ENCODE measurements at regions not wholly inside any gene's neighbourhood (a gene's known extent, or its start where the extent isn't known, plus 50 kb on each side); places are given as distances from the start of the nearest gene placed in this dataset.

- Histone ChIP-seq H3K36me3 (no peaks in the 10 kb centered on the region), H3K27ac (no peak overlapping the region), H3K27me3 (no peaks in the 10 kb centered on the region), H3K4me1 (peaks cover 0 to 7% (median 0%) of the 10 kb centered on the region in 9 donors), H3K4me3 (no peak overlapping the region), H3K9me3 (peaks cover 0 to 12% (median 0%) of the 10 kb centered on the region in 11 donors)
- no peak for TF ChIP-seq CTCF (IDR thresholded peaks at IDR 0.05)
- DNase-seq (no peak), ATAC-seq (no peak)
- intact Hi-C loops (cut with DNase I) = no loop called here
Observed at GRCh38 chr1:113320272-113320671, 70.0 kb upstream of the MAGI3 start.

- no peaks in the 10 kb centered on the region for H3K27me3 ChIP-seq
- H3K4me1 ChIP-seq = peaks cover 0 to 7% (median 0%) of the 10 kb centered on the region in 9 donors
- no peak for DNase-seq
- no peak overlapping the region for H3K4me3 ChIP-seq
- H3K36me3 ChIP-seq = no peaks in the 10 kb centered on the region
- peaks cover 0 to 12% (median 0%) of the 10 kb centered on the region in 11 donors for H3K9me3 ChIP-seq
- no peak for TF ChIP-seq CTCF (IDR thresholded peaks at IDR 0.05)
- intact Hi-C loops (cut with DNase I) = no loop called here
- no peak for ATAC-seq
- WGBS, 2 donors = 35 to 41% methylated on average over 3 of the region's 3 CpGs
- no peak overlapping the region for H3K27ac ChIP-seq
Observed at GRCh38 chr1:113320972-113321680, 69.2 kb upstream of the MAGI3 start.

- peaks cover 0 to 7% (median 0%) of the 10 kb centered on the region in 9 donors for H3K4me1 ChIP-seq
- no peaks in the 10 kb centered on the region for H3K36me3 ChIP-seq
- ATAC-seq = no peak
- no peaks in the 10 kb centered on the region for H3K27me3 ChIP-seq
- intact Hi-C loops (cut with DNase I) = no loop called here
- no peak overlapping the region for H3K4me3 ChIP-seq
- TF ChIP-seq CTCF (IDR thresholded peaks at IDR 0.05) = no peak
- H3K27ac ChIP-seq = no peak overlapping the region
- H3K9me3 ChIP-seq = peaks cover 0 to 12% (median 0%) of the 10 kb centered on the region in 11 donors
- 83 to 85% methylated on average over 3 of the region's 3 CpGs for WGBS, 2 donors
- no peak for DNase-seq
Observed at GRCh38 chr1:113321771-113322387, 68.4 kb upstream of the MAGI3 start.

- H3K36me3 ChIP-seq = no peaks in the 10 kb centered on the region
- H3K9me3 ChIP-seq = peaks cover 0 to 9% (median 0%) of the 10 kb centered on the region in 11 donors
- no peak for TF ChIP-seq CTCF (IDR thresholded peaks at IDR 0.05)
- ATAC-seq (no peak), DNase-seq (no peak)
- H3K4me1 ChIP-seq = peaks cover 0 to 7% (median 0%) of the 10 kb centered on the region in 9 donors
- H3K27ac ChIP-seq = no peak overlapping the region
- intact Hi-C loops (cut with DNase I) = no loop called here
- H3K27me3 ChIP-seq = no peaks in the 10 kb centered on the region
- H3K4me3 ChIP-seq = no peak overlapping the region
- 72 to 89% methylated on average over 1 of the region's 1 CpG for WGBS, 2 donors
Observed at GRCh38 chr1:113322439-113322838, 67.9 kb upstream of the MAGI3 start.

Data from heart right ventricle (tissue), 16 donors.